ENCODE measurements at regions not wholly inside any gene's neighbourhood (a gene's known extent, or its start where the extent isn't known, plus 50 kb on each side); places are given as distances from the start of the nearest gene placed in this dataset.

DNA sequence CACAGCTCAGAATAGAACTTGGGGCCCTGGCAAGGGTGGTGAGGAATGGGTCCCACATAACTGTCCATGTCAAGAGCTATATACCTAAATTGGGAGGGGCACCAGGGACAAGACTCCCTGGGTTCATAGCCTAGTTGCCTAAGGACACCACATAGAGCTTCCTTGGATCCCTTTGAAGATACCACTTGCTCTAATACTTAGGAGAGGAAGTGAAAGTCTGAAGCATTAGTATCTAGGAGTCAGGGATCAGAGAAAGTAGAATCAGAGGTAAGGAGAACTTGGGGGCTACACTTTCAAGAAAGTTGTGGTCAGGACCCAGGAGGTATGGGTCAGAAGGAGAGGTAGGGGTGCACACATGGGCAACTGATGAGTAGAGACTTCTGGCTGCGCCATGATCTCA lies 318.2 kb upstream of the SLC39A10 start:
- TF ChIP-seq, protein P1, sequence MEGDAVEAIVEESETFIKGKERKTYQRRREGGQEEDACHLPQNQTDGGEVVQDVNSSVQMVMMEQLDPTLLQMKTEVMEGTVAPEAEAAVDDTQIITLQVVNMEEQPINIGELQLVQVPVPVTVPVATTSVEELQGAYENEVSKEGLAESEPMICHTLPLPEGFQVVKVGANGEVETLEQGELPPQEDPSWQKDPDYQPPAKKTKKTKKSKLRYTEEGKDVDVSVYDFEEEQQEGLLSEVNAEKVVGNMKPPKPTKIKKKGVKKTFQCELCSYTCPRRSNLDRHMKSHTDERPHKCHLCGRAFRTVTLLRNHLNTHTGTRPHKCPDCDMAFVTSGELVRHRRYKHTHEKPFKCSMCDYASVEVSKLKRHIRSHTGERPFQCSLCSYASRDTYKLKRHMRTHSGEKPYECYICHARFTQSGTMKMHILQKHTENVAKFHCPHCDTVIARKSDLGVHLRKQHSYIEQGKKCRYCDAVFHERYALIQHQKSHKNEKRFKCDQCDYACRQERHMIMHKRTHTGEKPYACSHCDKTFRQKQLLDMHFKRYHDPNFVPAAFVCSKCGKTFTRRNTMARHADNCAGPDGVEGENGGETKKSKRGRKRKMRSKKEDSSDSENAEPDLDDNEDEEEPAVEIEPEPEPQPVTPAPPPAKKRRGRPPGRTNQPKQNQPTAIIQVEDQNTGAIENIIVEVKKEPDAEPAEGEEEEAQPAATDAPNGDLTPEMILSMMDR (IDR thresholded peaks at IDR 0.05; ENCODE audit: low read depth, low read length) = no peak
- no peak for TF ChIP-seq EZH2phosphoT487 (IDR thresholded peaks at IDR 0.05; ENCODE audit: low read depth)
